Hepatocyte (in vitro differentiated cells): ENCODE measurements at regions not wholly inside any gene's neighbourhood (a gene's known extent, or its start where the extent isn't known, plus 50 kb on each side); places are given as distances from the start of the nearest gene placed in this dataset.

Experiments
- DNase-seq: peaks from one replicate; pipeline ENCODE4 v3.0.0-alpha.2; 2016; ENCODE audit warnings: low spot score
- H2AFZ ChIP-seq: fragments of 200-600 bp; sonication (generic); 2 replicates; pipeline ENCODE4 v1.6.0; 2016; ENCODE audit warnings: antibody characterized with exemption, mild to moderate bottlenecking
- H3K27ac ChIP-seq: fragments of 200-600 bp; sonication (generic); 2 replicates; pipeline ENCODE4 v1.5.1; 2016; ENCODE audit warnings: mild to moderate bottlenecking
- H3K27me3 ChIP-seq: fragments of 200-600 bp; sonication (generic); 2 replicates; pipeline ENCODE4 v1.6.1; 2016
- H3K36me3 ChIP-seq: fragments of 200-600 bp; sonication (generic); replicated peaks from 2 replicates; pipeline ENCODE4 v1.5.1; 2016; ENCODE audit warnings: low read depth; ENCODE audit not compliant: insufficient read depth
- H3K4me1 ChIP-seq: fragments of 200-600 bp; sonication (generic); 2 replicates; pipeline ENCODE4 v1.5.1; 2016; ENCODE audit warnings: mild to moderate bottlenecking, moderate library complexity; ENCODE audit not compliant: insufficient read depth
- H3K4me2 ChIP-seq: fragments of 200-600 bp; sonication (generic); 2 replicates; pipeline ENCODE4 v1.6.0; 2016
- H3K4me3 ChIP-seq: fragments of 200-600 bp; sonication (generic); 2 replicates; pipeline ENCODE4 v1.5.1; 2016; ENCODE audit warnings: mild to moderate bottlenecking
- H3K79me2 ChIP-seq: fragments of 200-600 bp; sonication (generic); 2 replicates; pipeline ENCODE4 v1.6.0; 2017; ENCODE audit warnings: mild to moderate bottlenecking
- H3K9me2 ChIP-seq: fragments of 200-600 bp; sonication (generic); replicated peaks from 2 replicates; pipeline ENCODE4 v1.6.0; 2017; ENCODE audit warnings: mild to moderate bottlenecking; ENCODE audit not compliant: insufficient read depth
- H3K9me3 ChIP-seq: fragments of 200-600 bp; sonication (generic); 2 replicates; pipeline ENCODE4 v1.5.1; 2016; ENCODE audit warnings: low read depth, mild to moderate bottlenecking
- H4K20me1 ChIP-seq: fragments of 200-600 bp; sonication (generic); 2 replicates; pipeline ENCODE4 v1.6.0; 2016; ENCODE audit warnings: mild to moderate bottlenecking; ENCODE audit not compliant: insufficient read depth, poor library complexity, severe bottlenecking
- CTCF ChIP-seq: fragments of 200-600 bp; sonication (generic); IDR thresholded peaks from 2 replicates; pipeline ENCODE4 v1.5.1; 2016; ENCODE audit warnings: antibody characterized with exemption, mild to moderate bottlenecking; ENCODE audit not compliant: poor library complexity
- EZH2 ChIP-seq: fragments of 200-600 bp; sonication (generic); IDR thresholded peaks from 2 replicates; pipeline ENCODE4 v1.6.1; 2016; ENCODE audit warnings: antibody characterized with exemption, mild to moderate bottlenecking, borderline replicate concordance
- EZH2phosphoT487 ChIP-seq: fragments of 200-600 bp; sonication (generic); IDR thresholded peaks from one replicate; pipeline ENCODE4 v1.6.1; 2018; ENCODE audit warnings: antibody characterized with exemption, mild to moderate bottlenecking, low read depth, moderate library complexity; ENCODE audit not compliant: unreplicated experiment, severe bottlenecking
- WGBS: methylation state at CpG from one replicate; pipeline ENCODE4 v1.1.6; 2016; ENCODE audit warnings: low lambda C conversion rate; ENCODE audit errors: missing lambda C conversion rate; 5-methylcytosine and 5-hydroxymethylcytosine counted together

GRCh38 chr2:60098996-60099395 lies 454.5 kb downstream of the BCL11A start:
- Histone ChIP-seq H3K36me3 (no peaks in the 10 kb centered on the region), H4K20me1 (no peaks in the 10 kb centered on the region), H3K4me2 (no peak overlapping the region), H3K27me3 (no peaks in the 10 kb centered on the region), H3K4me1 (peaks cover 11% of the 10 kb centered on the region), H2AFZ (no peak overlapping the region), H3K79me2 (no peaks in the 10 kb centered on the region), H3K9me2 (no peaks in the 10 kb centered on the region), H3K27ac (no peak overlapping the region), H3K4me3 (no peak overlapping the region), H3K9me3 (no peaks in the 10 kb centered on the region)
- TF ChIP-seq EZH2 = no peak
- no peak for TF ChIP-seq EZH2phosphoT487
- TF ChIP-seq CTCF = no peak
- 90% methylated on average over 3 of the region's 3 CpGs for WGBS
- no peak for DNase-seq

GRCh38 chr2:60097298-60097697 lies 456.2 kb downstream of the BCL11A start:
- 96% methylated on average over 11 of the region's 11 CpGs for WGBS
- Histone ChIP-seq H3K79me2 (no peaks in the 10 kb centered on the region), H3K9me3 (no peaks in the 10 kb centered on the region), H2AFZ (no peak overlapping the region), H3K27ac (no peak overlapping the region), H3K4me1 (peaks cover 23% of the 10 kb centered on the region), H4K20me1 (no peaks in the 10 kb centered on the region), H3K4me2 (no peak overlapping the region), H3K9me2 (no peaks in the 10 kb centered on the region), H3K36me3 (no peaks in the 10 kb centered on the region), H3K27me3 (no peaks in the 10 kb centered on the region), H3K4me3 (no peak overlapping the region)
- no peak for TF ChIP-seq EZH2
- TF ChIP-seq EZH2phosphoT487 = no peak
- no peak for TF ChIP-seq CTCF
- DNase-seq = no peak

- Histone ChIP-seq H3K9me2 (no peaks in the 10 kb centered on the region), H3K79me2 (no peaks in the 10 kb centered on the region), H4K20me1 (no peaks in the 10 kb centered on the region), H3K4me1 (peaks cover 25% of the 10 kb centered on the region), H3K27me3 (no peaks in the 10 kb centered on the region), H3K27ac (no peak overlapping the region), H2AFZ (no peak overlapping the region), H3K4me3 (no peak overlapping the region), H3K36me3 (no peaks in the 10 kb centered on the region), H3K4me2 (no peak overlapping the region), H3K9me3 (no peaks in the 10 kb centered on the region)
- DNase-seq = no peak
- WGBS = 71% methylated on average over 5 of the region's 5 CpGs
- TF ChIP-seq EZH2phosphoT487 (no peak), CTCF (no peak), EZH2 (no peak)
Observed at GRCh38 chr2:60096556-60096955, 456.9 kb downstream of the BCL11A start.

GRCh38 chr2:60095903-60096302 lies 457.6 kb downstream of the BCL11A start:
- Histone ChIP-seq H2AFZ (no peak overlapping the region), H3K79me2 (no peaks in the 10 kb centered on the region), H3K9me2 (no peaks in the 10 kb centered on the region), H3K4me3 (no peak overlapping the region), H4K20me1 (no peaks in the 10 kb centered on the region), H3K4me1 (peaks cover 32% of the 10 kb centered on the region), H3K27ac (no peak overlapping the region), H3K9me3 (no peaks in the 10 kb centered on the region), H3K4me2 (no peak overlapping the region), H3K27me3 (no peaks in the 10 kb centered on the region), H3K36me3 (no peaks in the 10 kb centered on the region)
- DNase-seq = no peak
- 90% methylated on average over 2 of the region's 2 CpGs for WGBS
- TF ChIP-seq CTCF (no peak), EZH2phosphoT487 (no peak), EZH2 (no peak)
